NT2/D1 (cell line): ENCODE measurements at regions not wholly inside any gene's neighbourhood (a gene's known extent, or its start where the extent isn't known, plus 50 kb on each side); places are given as distances from the start of the nearest gene placed in this dataset.

Experiments used
- SUZ12 ChIP-seq: IDR thresholded peaks from 2 replicates; pipeline ENCODE4 v1.6.1; 2011; ENCODE audit not compliant: insufficient read length, insufficient read depth; ENCODE audit errors: extremely low read depth
- YY1 ChIP-seq: IDR thresholded peaks from 2 replicates; pipeline ENCODE4 v1.6.1; 2011; ENCODE audit not compliant: insufficient read length, insufficient read depth

DNA sequence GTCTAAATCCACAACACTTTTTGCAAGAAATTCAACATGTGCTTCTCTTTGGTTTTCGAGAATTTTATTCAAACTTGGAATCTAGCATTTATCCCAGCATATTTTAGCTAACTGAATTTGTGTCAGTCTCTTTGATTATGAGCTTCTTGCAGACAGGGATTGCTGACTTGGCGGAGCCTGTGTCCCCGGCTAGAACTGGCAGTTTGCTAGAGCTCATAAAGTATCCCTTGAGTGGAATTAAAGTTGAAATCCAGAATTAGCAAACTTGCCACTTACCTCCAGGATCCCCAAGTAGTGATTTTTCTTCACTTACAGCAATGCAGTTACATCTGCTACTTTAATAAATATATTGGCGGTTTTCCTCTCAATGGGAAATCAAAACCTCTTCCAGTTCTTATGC is 306.9 kb downstream of the AACS start:
- TF ChIP-seq YY1 (no peak), SUZ12 (no peak)
